ENCODE measurements at regions not wholly inside any gene's neighbourhood (a gene's known extent, or its start where the extent isn't known, plus 50 kb on each side); places are given as distances from the start of the nearest gene placed in this dataset.

DNA sequence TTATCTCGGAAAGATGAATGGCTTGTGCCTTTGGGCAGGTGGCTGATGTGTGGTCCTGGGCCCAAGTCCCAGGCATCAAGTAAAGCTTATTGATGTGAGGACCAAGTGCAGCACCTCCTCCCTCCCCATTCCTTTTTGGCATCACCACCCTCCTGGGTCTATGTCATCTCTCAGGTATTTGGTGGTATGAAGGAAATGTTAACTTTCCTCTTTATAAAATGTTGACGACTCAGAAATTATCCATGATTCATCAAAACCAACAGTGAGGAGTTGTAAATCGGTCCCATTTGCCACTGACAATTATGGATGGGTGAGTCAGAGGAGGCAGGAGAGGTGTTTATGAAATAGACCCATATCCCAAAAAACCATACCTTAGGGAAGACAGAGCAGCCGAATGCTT lies 229.4 kb upstream of the GATB start:
- peak; percentile 86 for DNase-seq (ENCODE audit: low read depth, low spot score)

GRCh38 chr4:151988591-151988990 lies 227.8 kb upstream of the GATB start:
- DNase-seq (ENCODE audit: low read depth, low spot score) = no peak

- no peak for DNase-seq (ENCODE audit: low read depth, low spot score)
Observed at GRCh38 chr4:151987606-151988005, 226.8 kb upstream of the GATB start.

GRCh38 chr4:151983854-151984253 lies 223.0 kb upstream of the GATB start:
- no peak for DNase-seq (ENCODE audit: low read depth, low spot score)

GRCh38 chr4:151979819-151980218 lies 219.0 kb upstream of the GATB start:
- DNase-seq (ENCODE audit: low read depth, low spot score) = no peak

DNA sequence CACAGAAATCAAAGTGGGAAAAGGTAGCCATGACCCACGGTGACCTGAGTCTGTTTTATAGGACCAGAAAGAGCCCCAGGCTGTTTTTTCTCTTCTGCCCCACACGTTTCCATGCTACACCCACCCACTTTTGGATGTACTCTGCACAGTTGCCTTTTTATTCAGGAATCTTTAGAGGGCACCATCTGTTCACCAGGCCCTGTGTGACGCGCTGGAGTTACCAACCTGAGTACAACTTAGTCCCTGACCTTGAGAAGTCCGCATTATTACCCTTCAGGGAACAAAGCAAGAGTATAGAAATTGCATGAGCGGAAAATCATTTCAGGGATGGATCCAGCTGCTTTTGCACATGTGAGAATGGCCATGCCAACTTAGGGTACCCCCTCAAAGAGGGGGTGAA lies 207.8 kb upstream of the GATB start:
- no peak for DNase-seq (ENCODE audit: low read depth, low spot score)

- no peak for DNase-seq (ENCODE audit: low read depth, low spot score)
Observed at GRCh38 chr4:151967074-151967473, 206.3 kb upstream of the GATB start.

DNA sequence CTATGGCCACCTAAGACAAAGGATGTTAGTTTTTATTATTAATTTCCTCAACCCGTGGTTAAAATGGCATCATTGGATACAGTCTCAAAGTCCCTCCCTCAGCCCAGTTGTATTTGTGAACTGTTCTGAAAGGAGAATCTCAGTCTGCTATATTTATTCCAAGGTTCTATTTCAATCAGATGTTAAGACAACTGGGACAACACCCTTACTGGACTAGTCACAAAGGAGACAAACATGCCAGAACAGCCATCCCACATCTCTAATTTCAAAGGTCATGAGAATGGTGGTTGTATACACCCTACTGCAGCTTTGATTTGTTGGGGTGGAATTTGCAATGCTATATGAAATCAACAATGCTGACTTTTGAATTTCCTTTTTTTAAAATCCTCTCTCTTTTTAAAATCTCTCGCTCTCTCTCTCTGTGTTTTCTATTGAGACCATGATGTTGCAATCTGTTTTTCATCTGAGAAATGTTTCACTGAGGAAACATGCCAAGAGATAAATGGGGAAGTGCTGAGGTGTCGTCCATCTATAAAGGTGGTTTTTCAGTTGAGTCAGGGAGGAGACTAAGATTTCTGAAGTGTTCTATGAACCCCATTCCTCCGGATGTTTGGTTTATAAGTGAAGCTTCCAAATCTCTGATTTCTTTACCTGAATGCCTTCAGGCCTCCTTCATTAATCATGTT lies 201.5 kb upstream of the GATB start:
- DNase-seq (ENCODE audit: low read depth, low spot score) = no peak

DNA sequence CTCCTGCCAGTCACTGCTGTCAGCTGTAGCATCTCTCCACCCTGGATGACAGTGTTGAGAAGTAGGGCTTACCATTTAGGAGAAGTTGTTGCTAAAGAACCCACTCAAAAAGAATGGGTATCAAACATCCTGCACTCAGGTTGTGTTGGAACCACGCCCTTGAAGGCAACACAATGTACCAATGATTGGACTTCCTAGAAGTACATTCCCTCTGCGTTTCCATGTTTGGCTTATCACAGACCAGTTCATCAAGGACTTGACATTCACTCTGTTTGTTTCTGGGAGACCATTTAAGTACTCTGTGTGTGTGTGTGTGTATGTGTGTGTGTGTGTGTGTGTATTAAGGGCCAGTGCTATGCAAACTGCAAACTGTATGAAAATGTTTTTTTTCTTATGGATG lies 200.6 kb upstream of the GATB start:
- no peak for DNase-seq (ENCODE audit: low read depth, low spot score)

DNA sequence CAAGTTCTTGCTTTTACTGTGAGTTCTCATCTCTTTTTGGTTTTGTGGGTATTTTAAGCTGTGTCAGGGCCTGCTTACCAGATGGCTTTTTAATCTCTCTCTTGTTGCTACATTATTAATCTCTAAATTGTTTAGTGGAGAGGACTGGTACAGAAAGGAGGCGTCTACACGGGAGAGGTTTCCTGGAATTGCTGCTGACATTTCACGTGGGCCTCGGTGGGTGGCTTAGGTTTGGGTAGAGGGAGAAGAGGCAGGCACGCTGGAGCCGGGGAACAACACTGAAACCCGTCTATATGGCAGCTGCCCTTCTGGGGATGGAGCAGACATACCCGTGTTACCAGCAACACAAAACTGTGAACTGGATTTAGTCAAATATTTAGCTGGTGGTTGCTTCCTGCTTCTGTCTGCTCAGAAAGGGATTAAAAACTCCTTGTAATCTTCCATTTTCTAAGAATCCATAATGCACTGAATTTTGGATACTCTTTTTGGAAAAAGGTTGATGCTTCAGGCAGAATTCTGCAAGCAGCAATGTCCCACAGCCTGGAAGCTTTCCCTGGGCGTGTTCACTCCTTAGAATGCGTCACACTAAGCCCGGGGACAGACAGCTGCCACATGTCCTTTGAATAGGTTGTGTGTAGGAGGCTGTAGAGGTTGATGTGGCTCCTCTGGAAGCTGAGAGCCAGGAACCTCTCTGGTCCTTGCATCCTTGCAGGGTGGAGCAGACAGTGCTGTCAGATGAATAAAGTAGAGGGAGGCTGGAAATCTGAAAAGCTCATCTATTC lies 199.8 kb upstream of the GATB start:
- no peak for DNase-seq (ENCODE audit: low read depth, low spot score)

GRCh38 chr4:151957153-151957552 lies 196.3 kb upstream of the GATB start:
- DNase-seq (ENCODE audit: low read depth, low spot score) = peak; percentile 41

DNA sequence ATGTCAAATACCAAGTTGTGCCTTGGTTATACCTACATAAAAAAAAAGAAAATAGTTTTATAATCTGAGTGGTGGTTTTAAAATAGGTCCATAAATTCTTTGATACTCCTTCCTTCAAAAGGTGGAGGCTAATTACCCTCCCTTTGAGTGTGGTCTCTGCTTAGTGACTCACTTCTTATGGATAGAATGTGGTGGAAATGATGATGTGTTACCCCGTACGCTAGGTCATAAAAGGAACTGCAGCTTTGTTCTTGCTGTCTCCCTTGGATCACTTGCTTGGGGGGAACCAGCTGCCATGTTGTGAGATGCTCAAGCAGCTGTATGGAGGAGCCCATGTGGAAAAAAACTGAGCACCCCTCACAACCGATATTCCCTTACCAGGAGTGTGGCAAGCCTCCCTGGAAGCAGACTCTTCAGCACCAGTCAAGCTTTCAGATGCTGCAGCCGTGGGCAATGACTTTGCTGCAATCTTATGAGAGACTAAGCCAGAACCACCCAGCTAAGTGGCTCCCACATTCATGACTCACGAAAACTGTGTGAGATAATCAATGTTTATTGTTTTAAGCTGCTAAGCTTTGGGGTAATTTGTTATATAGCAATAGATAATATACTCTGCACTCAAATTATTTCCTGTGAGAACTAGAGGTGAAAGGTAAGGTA lies 195.0 kb upstream of the GATB start:
- peak; percentile 3 for DNase-seq (ENCODE audit: low read depth, low spot score)

- DNase-seq (ENCODE audit: low read depth, low spot score) = no peak
Observed at GRCh38 chr4:151953795-151954372, 193.1 kb upstream of the GATB start.

DNA sequence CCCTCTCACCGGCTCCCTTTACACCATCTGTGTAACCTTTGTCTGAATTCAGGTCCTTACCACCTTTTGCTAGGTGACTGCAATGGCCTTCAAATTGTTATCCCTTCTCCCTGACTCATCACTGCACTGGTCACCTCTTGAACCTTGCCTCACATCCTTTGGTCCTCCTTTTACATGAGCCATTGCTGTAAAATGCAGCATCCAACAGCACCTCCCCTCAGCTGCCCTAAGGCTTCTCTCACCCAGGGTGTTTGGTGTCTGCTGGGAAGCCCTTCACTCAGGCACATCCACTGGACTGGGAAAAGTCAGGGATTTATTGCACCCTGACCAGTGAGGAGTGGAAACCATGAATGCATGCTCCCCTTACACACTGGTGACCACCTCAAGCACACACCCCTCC lies 192.5 kb upstream of the GATB start:
- DNase-seq (ENCODE audit: low read depth, low spot score) = no peak

- no peak for DNase-seq (ENCODE audit: low read depth, low spot score)
Observed at GRCh38 chr4:151952711-151953254, 192.0 kb upstream of the GATB start.

DNA sequence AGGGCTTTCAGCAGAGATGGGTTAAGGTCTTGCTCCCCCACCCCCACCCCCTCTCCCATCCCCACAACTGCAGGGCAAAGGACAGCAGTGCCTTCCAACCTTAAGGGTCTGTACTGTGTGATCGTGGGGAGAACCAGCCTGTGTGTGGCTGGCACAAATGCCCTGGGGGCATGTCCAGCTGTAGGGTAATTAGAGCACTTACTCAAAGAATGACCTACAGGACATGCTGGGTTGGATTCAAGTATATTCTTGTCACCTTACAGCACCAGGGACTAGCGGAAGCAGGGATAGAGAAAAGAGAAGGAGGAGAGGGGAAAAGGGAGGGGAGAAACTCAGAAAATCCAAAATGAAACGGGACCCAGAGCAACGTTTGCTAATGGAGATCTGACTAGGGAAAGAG lies 191.3 kb upstream of the GATB start:
- DNase-seq (ENCODE audit: low read depth, low spot score) = no peak

- DNase-seq (ENCODE audit: low read depth, low spot score) = no peak
Observed at GRCh38 chr4:151951671-151952050, 190.9 kb upstream of the GATB start.

DNA sequence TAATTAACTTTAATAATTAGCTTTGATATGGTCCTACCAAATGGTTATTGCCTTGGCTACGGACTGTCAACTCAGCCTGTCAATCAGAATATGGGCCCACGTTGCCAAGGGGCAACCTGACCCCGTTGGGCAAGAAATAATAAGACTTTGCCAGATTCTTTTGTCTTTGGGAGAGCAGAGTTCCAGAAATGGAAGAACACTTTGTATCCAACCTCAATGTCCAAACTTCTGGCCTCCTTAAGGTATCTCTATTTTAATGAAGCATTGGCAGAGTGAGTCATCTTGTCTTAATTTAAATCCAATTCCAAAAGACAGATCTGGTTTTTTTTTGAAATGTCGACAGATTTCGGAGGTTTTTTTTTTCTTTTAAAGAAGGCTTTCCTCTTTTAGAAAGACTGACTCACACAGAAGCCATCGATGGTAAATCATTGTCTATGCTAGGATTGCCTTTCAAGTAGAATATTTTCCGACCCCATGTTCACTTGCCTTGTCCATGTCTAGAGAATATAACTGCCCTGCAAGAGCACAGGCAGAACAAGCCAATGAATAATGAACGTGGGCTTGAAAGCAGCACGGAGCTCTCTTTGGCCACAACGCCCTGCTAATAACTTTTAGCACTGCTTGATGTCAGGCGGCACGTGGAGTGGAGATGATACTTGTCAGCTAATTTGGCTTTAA lies 190.3 kb upstream of the GATB start:
- no peak for DNase-seq (ENCODE audit: low read depth, low spot score)

GRCh38 chr4:151948351-151949016 lies 187.7 kb upstream of the GATB start:
- DNase-seq (ENCODE audit: low read depth, low spot score) = no peak

GRCh38 chr4:151946718-151947117 lies 185.9 kb upstream of the GATB start:
- no peak for DNase-seq (ENCODE audit: low read depth, low spot score)

DNA sequence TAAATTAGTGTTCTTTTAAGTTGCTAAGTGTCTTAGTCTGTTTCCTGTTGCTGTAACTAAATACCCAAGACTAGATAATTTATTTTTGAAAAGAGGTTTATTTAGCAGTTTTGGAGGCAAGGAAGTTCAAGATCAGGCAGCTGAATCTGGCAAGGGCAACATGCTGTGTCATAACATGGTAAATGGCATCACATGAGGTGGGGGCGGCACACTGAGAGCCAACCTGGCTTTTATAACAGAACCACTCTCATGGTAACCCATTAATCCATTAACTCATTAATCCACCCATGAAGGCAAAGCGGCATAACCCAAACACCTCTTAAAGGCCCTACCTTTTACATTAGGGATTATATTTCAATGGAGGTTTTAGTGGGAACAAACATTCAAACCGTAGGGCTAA lies 182.2 kb upstream of the GATB start:
- no peak for DNase-seq (ENCODE audit: low read depth, low spot score)
